Testis (tissue), 2 donors: ENCODE measurements at regions not wholly inside any gene's neighbourhood (a gene's known extent, or its start where the extent isn't known, plus 50 kb on each side); places are given as distances from the start of the nearest gene placed in this dataset.

Experiments used
- CTCF ChIP-seq, 3 experiments: fragments of 450-650 bp in 2 of 3; fragments of 200-600 bp in 1 of 3; sonication (generic) in 1 of 3; IDR thresholded peaks; one replicate each; pipeline ENCODE4 v1.5.1; 2016 to 2019; ENCODE audit warnings: antibody characterized with exemption in 3 of 3, mild to moderate bottlenecking in 2 of 3, moderate library complexity in 1 of 3
- POLR2A ChIP-seq: fragments of 450-650 bp; IDR thresholded peaks from one replicate; pipeline ENCODE4 v1.6.1; 2017; ENCODE audit warnings: antibody characterized with exemption, mild to moderate bottlenecking, moderate library complexity

- no peak for TF ChIP-seq CTCF (IDR thresholded peaks at IDR 0.05)
- TF ChIP-seq POLR2A = no peak
Measured at GRCh38 chr7:153390955-153391354, 631.4 kb downstream of the ACTR3B start.
